Ishikawa (cell line): ENCODE measurements at regions not wholly inside any gene's neighbourhood (a gene's known extent, or its start where the extent isn't known, plus 50 kb on each side); places are given as distances from the start of the nearest gene placed in this dataset.

Experiments
- EP300 ChIP-seq: IDR thresholded peaks from 2 replicates; pipeline ENCODE4 v1.6.1; 2012; ENCODE audit warnings: borderline replicate concordance
- MAX ChIP-seq: IDR thresholded peaks from 2 replicates; pipeline ENCODE4 v1.6.1; 2012
- NFIC ChIP-seq: IDR thresholded peaks from 2 replicates; pipeline ENCODE4 v1.6.1; 2012
- RAD21 ChIP-seq: IDR thresholded peaks from 2 replicates; pipeline ENCODE4 v1.6.1; 2012; ENCODE audit warnings: low read depth
- REST ChIP-seq: IDR thresholded peaks from 2 replicates; pipeline ENCODE4 v1.6.1; 2012; ENCODE audit warnings: low read depth, mild to moderate bottlenecking
- TAF1 ChIP-seq: IDR thresholded peaks from 2 replicates; pipeline ENCODE4 v1.6.1; 2012; ENCODE audit warnings: low read depth, mild to moderate bottlenecking
- USF1 ChIP-seq: IDR thresholded peaks from 2 replicates; pipeline ENCODE4 v1.6.1; 2012
- YY1 ChIP-seq: IDR thresholded peaks from 2 replicates; pipeline ENCODE4 v1.6.1; 2012; ENCODE audit warnings: low read depth

GRCh38 chr11:112318661-112319060, 58.0 kb upstream of the PLET1 start:
- TF ChIP-seq RAD21: no peak
- TF ChIP-seq USF1: no peak
- TF ChIP-seq EP300: no peak
- no peak for TF ChIP-seq REST
- TF ChIP-seq TAF1: no peak
- no peak for TF ChIP-seq MAX
- TF ChIP-seq YY1: no peak
- TF ChIP-seq NFIC: no peak
